ENCODE measurements at regions not wholly inside any gene's neighbourhood (a gene's known extent, or its start where the extent isn't known, plus 50 kb on each side); places are given as distances from the start of the nearest gene placed in this dataset.
A peak's percentile ranks its signal among the peaks of the same experiment; 100 is the strongest.

GRCh38 chr9:108412755-108413154 lies 443.0 kb downstream of the ACTL7B start:
- Histone ChIP-seq H2AFZ (ENCODE audit: insufficient read depth, low read depth, low read length, poor library complexity, severe bottlenecking) (no peak overlapping the region), H3K36me3 (replicated peaks in 1 of 2; ENCODE audit: control insufficient read depth in 1 of 2, insufficient read depth in 2 of 2, low read length in 2 of 2) (no peaks in the 10 kb centered on the region), H3K27me3 (ENCODE audit: control insufficient read depth in 2 of 2, insufficient read depth in 2 of 2, low read length in 2 of 2) (no peaks in the 10 kb centered on the region), H3K27ac (ENCODE audit: low read depth in 1 of 2, low read length in 2 of 2) (no peak overlapping the region), H3K4me2 (replicated peaks; ENCODE audit: extremely low read depth, low read length, poor library complexity, severe bottlenecking) (no peak overlapping the region), H3K9ac (ENCODE audit: insufficient read depth, low read length, poor library complexity, severe bottlenecking) (no peak overlapping the region), H4K20me1 (ENCODE audit: insufficient read depth, low read length) (no peaks in the 10 kb centered on the region), H3K4me3 (replicated peaks in 1 of 3; ENCODE audit: low read depth in 2 of 3, low read length in 3 of 3) (no peak overlapping the region), H3K4me1 (ENCODE audit: control insufficient read depth in 1 of 2, insufficient read depth in 2 of 2, low read length in 2 of 2) (no peaks in the 10 kb centered on the region), H3K9me3 (replicated peaks in 1 of 2; ENCODE audit: control insufficient read depth in 1 of 2, insufficient read depth in 1 of 2, low read length in 2 of 2) (no peaks in the 10 kb centered on the region), H3K79me2 (ENCODE audit: insufficient read depth, low read length) (no peaks in the 10 kb centered on the region)
- TF ChIP-seq CTCF (IDR thresholded peaks at IDR 0.05): peak; percentile 20
- no peak overlapping the region for H3K4me3 Mint-ChIP-seq
- DNase-seq: peak in 1 of 3 donors; percentile 10
- H3K4me1 Mint-ChIP-seq: peaks cover 8% of the 10 kb centered on the region
- no peaks in the 10 kb centered on the region for H3K36me3 Mint-ChIP-seq
- H3K27ac Mint-ChIP-seq: no peak overlapping the region
- H3K9me3 Mint-ChIP-seq: peaks cover 0 to 2% (median 0%) of the 10 kb centered on the region in 7 donors
- WGBS (ENCODE audit: insufficient coverage): 60% methylated on average over 1 of the region's 4 CpGs
- intact Hi-C loops (cut with micrococcal nuclease): no loop called here
- H3K27me3 Mint-ChIP-seq (ENCODE audit: low read depth in 3 of 3): peaks cover 0 to 3% (median 2%) of the 10 kb centered on the region in 3 donors

GRCh38 chr9:108411632-108412031 lies 444.2 kb downstream of the ACTL7B start:
- no peaks in the 10 kb centered on the region for H4K20me1 ChIP-seq (ENCODE audit: insufficient read depth, low read length)

More at GRCh38 chr9:108411632-108412031, 444.2 kb downstream of the ACTL7B start:
- intact Hi-C loops (cut with micrococcal nuclease): no loop called here
- peak in 1 of 3 donors; percentile 9 for DNase-seq
- Histone ChIP-seq H3K36me3 (replicated peaks in 1 of 2; ENCODE audit: control insufficient read depth in 1 of 2, insufficient read depth in 2 of 2, low read length in 2 of 2) (no peaks in the 10 kb centered on the region), H3K9me3 (replicated peaks in 1 of 2; ENCODE audit: control insufficient read depth in 1 of 2, insufficient read depth in 1 of 2, low read length in 2 of 2) (no peaks in the 10 kb centered on the region), H3K79me2 (ENCODE audit: insufficient read depth, low read length) (no peaks in the 10 kb centered on the region), H3K4me1 (ENCODE audit: control insufficient read depth in 1 of 2, insufficient read depth in 2 of 2, low read length in 2 of 2) (no peaks in the 10 kb centered on the region), H3K4me3 (replicated peaks in 1 of 3; ENCODE audit: low read depth in 2 of 3, low read length in 3 of 3) (no peak overlapping the region), H2AFZ (ENCODE audit: insufficient read depth, low read depth, low read length, poor library complexity, severe bottlenecking) (no peak overlapping the region), H3K27ac (ENCODE audit: low read depth in 1 of 2, low read length in 2 of 2) (no peak overlapping the region), H3K4me2 (replicated peaks; ENCODE audit: extremely low read depth, low read length, poor library complexity, severe bottlenecking) (no peak overlapping the region), H3K27me3 (ENCODE audit: control insufficient read depth in 2 of 2, insufficient read depth in 2 of 2, low read length in 2 of 2) (no peaks in the 10 kb centered on the region), H3K9ac (ENCODE audit: insufficient read depth, low read length, poor library complexity, severe bottlenecking) (no peak overlapping the region)
- Mint-ChIP-seq H3K27ac (no peak overlapping the region), H3K4me1 (peaks cover 8% of the 10 kb centered on the region), H3K9me3 (peaks cover 0 to 2% (median 0%) of the 10 kb centered on the region in 7 donors), H3K36me3 (no peaks in the 10 kb centered on the region), H3K4me3 (no peak overlapping the region), H3K27me3 (ENCODE audit: low read depth in 3 of 3) (peaks cover 0 to 3% (median 2%) of the 10 kb centered on the region in 3 donors)
- 0% methylated on average over 1 of the region's 1 CpG for WGBS (ENCODE audit: insufficient coverage)
- no peak for TF ChIP-seq CTCF (IDR thresholded peaks at IDR 0.05)

All from CD14-positive monocyte (primary cell).